ENCODE measurements at regions not wholly inside any gene's neighbourhood (a gene's known extent, or its start where the extent isn't known, plus 50 kb on each side); places are given as distances from the start of the nearest gene placed in this dataset.

DNA sequence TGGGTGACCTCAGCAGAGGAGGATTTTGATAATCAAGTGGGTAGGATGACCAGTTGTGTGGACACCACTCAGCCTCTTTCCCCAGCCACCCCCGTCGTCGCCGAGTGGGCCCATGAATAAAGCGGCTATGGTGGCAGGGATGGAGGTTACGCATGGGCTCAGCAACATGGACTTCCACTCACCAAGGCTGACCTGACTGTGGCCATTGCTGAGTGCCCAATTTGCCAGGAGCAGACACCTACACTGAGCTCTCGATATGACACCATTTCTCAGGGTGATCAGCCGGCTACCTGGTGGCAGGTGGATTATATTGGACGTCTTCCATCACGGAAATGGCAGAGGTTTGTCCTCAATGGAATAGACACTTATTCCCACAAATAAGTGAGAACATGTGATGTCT, 361.3 kb downstream of the KLHL4 start:
- H3K27ac Mint-ChIP-seq = no peak overlapping the region
- H3K4me3 Mint-ChIP-seq = no peak overlapping the region
- peaks cover 5% of the 10 kb centered on the region for H3K9me3 Mint-ChIP-seq
- ChIA-PET CTCF (no interaction called here), POLR2A (no interaction called here)
- ATAC-seq (no peak), DNase-seq (ENCODE audit: low spot score) (no peak)
- no peaks in the 10 kb centered on the region for H3K4me1 Mint-ChIP-seq
- H3K36me3 Mint-ChIP-seq = no peaks in the 10 kb centered on the region
- no peaks in the 10 kb centered on the region for H3K27me3 Mint-ChIP-seq (ENCODE audit: low read depth)
- TF ChIP-seq, protein P1, sequence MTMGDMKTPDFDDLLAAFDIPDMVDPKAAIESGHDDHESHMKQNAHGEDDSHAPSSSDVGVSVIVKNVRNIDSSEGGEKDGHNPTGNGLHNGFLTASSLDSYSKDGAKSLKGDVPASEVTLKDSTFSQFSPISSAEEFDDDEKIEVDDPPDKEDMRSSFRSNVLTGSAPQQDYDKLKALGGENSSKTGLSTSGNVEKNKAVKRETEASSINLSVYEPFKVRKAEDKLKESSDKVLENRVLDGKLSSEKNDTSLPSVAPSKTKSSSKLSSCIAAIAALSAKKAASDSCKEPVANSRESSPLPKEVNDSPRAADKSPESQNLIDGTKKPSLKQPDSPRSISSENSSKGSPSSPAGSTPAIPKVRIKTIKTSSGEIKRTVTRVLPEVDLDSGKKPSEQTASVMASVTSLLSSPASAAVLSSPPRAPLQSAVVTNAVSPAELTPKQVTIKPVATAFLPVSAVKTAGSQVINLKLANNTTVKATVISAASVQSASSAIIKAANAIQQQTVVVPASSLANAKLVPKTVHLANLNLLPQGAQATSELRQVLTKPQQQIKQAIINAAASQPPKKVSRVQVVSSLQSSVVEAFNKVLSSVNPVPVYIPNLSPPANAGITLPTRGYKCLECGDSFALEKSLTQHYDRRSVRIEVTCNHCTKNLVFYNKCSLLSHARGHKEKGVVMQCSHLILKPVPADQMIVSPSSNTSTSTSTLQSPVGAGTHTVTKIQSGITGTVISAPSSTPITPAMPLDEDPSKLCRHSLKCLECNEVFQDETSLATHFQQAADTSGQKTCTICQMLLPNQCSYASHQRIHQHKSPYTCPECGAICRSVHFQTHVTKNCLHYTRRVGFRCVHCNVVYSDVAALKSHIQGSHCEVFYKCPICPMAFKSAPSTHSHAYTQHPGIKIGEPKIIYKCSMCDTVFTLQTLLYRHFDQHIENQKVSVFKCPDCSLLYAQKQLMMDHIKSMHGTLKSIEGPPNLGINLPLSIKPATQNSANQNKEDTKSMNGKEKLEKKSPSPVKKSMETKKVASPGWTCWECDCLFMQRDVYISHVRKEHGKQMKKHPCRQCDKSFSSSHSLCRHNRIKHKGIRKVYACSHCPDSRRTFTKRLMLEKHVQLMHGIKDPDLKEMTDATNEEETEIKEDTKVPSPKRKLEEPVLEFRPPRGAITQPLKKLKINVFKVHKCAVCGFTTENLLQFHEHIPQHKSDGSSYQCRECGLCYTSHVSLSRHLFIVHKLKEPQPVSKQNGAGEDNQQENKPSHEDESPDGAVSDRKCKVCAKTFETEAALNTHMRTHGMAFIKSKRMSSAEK (CRISPR knock-in tag; IDR thresholded peaks at IDR 0.05; ENCODE audit: borderline replicate concordance) = no peak
- no peak for TF ChIP-seq ZNF396 (CRISPR knock-in tag; IDR thresholded peaks at IDR 0.05; ENCODE audit: borderline replicate concordance)
- TF ChIP-seq GTF2I (CRISPR knock-in tag; conservative IDR thresholded peaks at IDR 0.05) = no peak
- TF ChIP-seq, protein P2, sequence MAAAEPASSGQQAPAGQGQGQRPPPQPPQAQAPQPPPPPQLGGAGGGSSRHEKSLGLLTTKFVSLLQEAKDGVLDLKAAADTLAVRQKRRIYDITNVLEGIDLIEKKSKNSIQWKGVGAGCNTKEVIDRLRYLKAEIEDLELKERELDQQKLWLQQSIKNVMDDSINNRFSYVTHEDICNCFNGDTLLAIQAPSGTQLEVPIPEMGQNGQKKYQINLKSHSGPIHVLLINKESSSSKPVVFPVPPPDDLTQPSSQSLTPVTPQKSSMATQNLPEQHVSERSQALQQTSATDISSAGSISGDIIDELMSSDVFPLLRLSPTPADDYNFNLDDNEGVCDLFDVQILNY (CRISPR knock-in tag; IDR thresholded peaks at IDR 0.05) = no peak
- TF ChIP-seq, protein P3, sequence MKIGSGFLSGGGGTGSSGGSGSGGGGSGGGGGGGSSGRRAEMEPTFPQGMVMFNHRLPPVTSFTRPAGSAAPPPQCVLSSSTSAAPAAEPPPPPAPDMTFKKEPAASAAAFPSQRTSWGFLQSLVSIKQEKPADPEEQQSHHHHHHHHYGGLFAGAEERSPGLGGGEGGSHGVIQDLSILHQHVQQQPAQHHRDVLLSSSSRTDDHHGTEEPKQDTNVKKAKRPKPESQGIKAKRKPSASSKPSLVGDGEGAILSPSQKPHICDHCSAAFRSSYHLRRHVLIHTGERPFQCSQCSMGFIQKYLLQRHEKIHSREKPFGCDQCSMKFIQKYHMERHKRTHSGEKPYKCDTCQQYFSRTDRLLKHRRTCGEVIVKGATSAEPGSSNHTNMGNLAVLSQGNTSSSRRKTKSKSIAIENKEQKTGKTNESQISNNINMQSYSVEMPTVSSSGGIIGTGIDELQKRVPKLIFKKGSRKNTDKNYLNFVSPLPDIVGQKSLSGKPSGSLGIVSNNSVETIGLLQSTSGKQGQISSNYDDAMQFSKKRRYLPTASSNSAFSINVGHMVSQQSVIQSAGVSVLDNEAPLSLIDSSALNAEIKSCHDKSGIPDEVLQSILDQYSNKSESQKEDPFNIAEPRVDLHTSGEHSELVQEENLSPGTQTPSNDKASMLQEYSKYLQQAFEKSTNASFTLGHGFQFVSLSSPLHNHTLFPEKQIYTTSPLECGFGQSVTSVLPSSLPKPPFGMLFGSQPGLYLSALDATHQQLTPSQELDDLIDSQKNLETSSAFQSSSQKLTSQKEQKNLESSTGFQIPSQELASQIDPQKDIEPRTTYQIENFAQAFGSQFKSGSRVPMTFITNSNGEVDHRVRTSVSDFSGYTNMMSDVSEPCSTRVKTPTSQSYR (CRISPR knock-in tag; IDR thresholded peaks at IDR 0.05) = no peak
- no peak for TF ChIP-seq SMAD3 (CRISPR knock-in tag; IDR thresholded peaks at IDR 0.05; ENCODE audit: borderline replicate concordance)
- TF ChIP-seq ZNF671 (CRISPR knock-in tag; IDR thresholded peaks at IDR 0.05) = no peak

DNA sequence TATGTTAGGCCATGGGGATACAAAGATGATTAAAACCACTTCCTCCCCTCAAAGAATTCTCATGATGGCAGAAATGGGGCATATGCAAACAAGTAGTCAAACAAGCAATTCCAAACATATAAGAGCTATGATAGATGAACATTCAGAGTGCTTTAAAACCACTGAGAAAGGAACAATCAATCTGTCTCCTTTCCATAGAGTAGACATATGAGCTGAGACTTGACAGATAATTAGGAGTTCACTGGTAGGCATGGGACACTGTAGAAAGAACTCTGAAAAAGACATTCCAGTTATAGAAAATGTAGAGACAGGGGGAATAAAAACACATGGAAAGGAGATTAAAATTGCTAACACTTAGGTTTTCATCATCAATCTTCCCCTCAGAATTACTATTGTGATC, 372.8 kb downstream of the KLHL4 start:
- no peaks in the 10 kb centered on the region for H3K9me3 Mint-ChIP-seq
- TF ChIP-seq, protein P4, sequence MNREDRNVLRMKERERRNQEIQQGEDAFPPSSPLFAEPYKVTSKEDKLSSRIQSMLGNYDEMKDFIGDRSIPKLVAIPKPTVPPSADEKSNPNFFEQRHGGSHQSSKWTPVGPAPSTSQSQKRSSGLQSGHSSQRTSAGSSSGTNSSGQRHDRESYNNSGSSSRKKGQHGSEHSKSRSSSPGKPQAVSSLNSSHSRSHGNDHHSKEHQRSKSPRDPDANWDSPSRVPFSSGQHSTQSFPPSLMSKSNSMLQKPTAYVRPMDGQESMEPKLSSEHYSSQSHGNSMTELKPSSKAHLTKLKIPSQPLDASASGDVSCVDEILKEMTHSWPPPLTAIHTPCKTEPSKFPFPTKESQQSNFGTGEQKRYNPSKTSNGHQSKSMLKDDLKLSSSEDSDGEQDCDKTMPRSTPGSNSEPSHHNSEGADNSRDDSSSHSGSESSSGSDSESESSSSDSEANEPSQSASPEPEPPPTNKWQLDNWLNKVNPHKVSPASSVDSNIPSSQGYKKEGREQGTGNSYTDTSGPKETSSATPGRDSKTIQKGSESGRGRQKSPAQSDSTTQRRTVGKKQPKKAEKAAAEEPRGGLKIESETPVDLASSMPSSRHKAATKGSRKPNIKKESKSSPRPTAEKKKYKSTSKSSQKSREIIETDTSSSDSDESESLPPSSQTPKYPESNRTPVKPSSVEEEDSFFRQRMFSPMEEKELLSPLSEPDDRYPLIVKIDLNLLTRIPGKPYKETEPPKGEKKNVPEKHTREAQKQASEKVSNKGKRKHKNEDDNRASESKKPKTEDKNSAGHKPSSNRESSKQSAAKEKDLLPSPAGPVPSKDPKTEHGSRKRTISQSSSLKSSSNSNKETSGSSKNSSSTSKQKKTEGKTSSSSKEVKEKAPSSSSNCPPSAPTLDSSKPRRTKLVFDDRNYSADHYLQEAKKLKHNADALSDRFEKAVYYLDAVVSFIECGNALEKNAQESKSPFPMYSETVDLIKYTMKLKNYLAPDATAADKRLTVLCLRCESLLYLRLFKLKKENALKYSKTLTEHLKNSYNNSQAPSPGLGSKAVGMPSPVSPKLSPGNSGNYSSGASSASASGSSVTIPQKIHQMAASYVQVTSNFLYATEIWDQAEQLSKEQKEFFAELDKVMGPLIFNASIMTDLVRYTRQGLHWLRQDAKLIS (CRISPR knock-in tag; IDR thresholded peaks at IDR 0.05; ENCODE audit: borderline replicate concordance) = no peak
- TF ChIP-seq ZNF232 (CRISPR knock-in tag; IDR thresholded peaks at IDR 0.05) (no peak), GRHL2 (CRISPR knock-in tag; IDR thresholded peaks at IDR 0.05; ENCODE audit: insufficient replicate concordance, severe bottlenecking) (no peak), CBFB (CRISPR knock-in tag; IDR thresholded peaks at IDR 0.05; ENCODE audit: low read depth) (no peak), KAT7 (CRISPR knock-in tag; IDR thresholded peaks at IDR 0.05; ENCODE audit: borderline replicate concordance) (no peak), NFE2L1 (CRISPR knock-in tag; IDR thresholded peaks at IDR 0.05) (no peak), FOXP1 (CRISPR knock-in tag; IDR thresholded peaks at IDR 0.05; ENCODE audit: borderline replicate concordance) (no peak), SOX15 (CRISPR knock-in tag; IDR thresholded peaks at IDR 0.05) (no peak), IRF2 (CRISPR knock-in tag; IDR thresholded peaks at IDR 0.05; ENCODE audit: borderline replicate concordance, low read depth) (no peak), TEAD4 (CRISPR knock-in tag; IDR thresholded peaks at IDR 0.05) (no peak), ESRRA (CRISPR knock-in tag; IDR thresholded peaks at IDR 0.05; ENCODE audit: borderline replicate concordance) (no peak)
- TF ChIP-seq, protein P2 (CRISPR knock-in tag; IDR thresholded peaks at IDR 0.05) = no peak
- TF ChIP-seq, protein P5, sequence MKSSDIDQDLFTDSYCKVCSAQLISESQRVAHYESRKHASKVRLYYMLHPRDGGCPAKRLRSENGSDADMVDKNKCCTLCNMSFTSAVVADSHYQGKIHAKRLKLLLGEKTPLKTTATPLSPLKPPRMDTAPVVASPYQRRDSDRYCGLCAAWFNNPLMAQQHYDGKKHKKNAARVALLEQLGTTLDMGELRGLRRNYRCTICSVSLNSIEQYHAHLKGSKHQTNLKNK (CRISPR knock-in tag; IDR thresholded peaks at IDR 0.05) = no peak
- TF ChIP-seq, protein P6, sequence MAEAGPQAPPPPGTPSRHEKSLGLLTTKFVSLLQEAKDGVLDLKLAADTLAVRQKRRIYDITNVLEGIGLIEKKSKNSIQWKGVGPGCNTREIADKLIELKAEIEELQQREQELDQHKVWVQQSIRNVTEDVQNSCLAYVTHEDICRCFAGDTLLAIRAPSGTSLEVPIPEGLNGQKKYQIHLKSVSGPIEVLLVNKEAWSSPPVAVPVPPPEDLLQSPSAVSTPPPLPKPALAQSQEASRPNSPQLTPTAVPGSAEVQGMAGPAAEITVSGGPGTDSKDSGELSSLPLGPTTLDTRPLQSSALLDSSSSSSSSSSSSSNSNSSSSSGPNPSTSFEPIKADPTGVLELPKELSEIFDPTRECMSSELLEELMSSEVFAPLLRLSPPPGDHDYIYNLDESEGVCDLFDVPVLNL (CRISPR knock-in tag; IDR thresholded peaks at IDR 0.05; ENCODE audit: borderline replicate concordance, low read depth) = no peak
- 0 out of 2 replicates have a peak, but pooled peaks cover 3% of the 10 kb centered on the region for H3K4me1 Mint-ChIP-seq
- no peaks in the 10 kb centered on the region for H3K27me3 Mint-ChIP-seq (ENCODE audit: low read depth)
- ChIA-PET CTCF (no interaction called here), POLR2A (no interaction called here)
- ATAC-seq (no peak), DNase-seq (ENCODE audit: low spot score) (no peak)
- H3K4me3 Mint-ChIP-seq = no peak overlapping the region
- no peak overlapping the region for H3K27ac Mint-ChIP-seq
- H3K36me3 Mint-ChIP-seq = no peaks in the 10 kb centered on the region

All from WTC11 (cell line).